ENCODE measurements at regions not wholly inside any gene's neighbourhood (a gene's known extent, or its start where the extent isn't known, plus 50 kb on each side); places are given as distances from the start of the nearest gene placed in this dataset.

DNA sequence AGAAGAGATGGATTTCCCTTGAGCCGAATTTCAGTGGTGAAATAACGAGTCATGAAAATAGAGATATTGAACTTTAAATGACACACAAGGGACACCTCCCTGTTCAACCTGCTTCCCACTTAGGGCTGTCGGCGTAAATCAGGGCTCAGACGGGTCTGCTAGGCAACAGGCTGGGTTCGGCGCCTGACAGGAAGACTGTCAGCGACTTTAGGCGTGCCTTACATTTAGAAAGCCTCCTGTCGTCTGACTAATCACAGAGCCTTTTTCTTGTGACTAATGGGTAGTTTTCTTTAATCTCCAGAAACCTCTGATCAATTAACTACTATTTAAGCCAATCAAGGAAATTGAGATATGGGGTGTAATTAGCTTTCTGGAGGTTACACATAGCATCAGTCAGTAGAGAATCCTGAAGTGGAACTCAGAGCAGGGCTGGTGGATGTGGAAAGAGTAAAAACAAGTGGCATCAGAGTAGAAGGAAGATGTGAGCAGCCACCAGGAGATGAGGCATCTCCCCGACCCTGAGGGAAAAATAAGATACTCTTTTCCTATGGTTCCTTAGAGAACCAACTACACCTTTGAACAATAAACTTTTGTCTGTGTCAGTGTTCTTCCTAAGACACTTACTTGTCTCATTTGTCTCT lies 86.2 kb upstream of the HS3ST1 start:
- TF ChIP-seq, protein P1, sequence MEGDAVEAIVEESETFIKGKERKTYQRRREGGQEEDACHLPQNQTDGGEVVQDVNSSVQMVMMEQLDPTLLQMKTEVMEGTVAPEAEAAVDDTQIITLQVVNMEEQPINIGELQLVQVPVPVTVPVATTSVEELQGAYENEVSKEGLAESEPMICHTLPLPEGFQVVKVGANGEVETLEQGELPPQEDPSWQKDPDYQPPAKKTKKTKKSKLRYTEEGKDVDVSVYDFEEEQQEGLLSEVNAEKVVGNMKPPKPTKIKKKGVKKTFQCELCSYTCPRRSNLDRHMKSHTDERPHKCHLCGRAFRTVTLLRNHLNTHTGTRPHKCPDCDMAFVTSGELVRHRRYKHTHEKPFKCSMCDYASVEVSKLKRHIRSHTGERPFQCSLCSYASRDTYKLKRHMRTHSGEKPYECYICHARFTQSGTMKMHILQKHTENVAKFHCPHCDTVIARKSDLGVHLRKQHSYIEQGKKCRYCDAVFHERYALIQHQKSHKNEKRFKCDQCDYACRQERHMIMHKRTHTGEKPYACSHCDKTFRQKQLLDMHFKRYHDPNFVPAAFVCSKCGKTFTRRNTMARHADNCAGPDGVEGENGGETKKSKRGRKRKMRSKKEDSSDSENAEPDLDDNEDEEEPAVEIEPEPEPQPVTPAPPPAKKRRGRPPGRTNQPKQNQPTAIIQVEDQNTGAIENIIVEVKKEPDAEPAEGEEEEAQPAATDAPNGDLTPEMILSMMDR (IDR thresholded peaks at IDR 0.05; ENCODE audit: low read length): no peak
- no peak for TF ChIP-seq EZH2phosphoT487 (IDR thresholded peaks at IDR 0.05; ENCODE audit: low read length)
